HCT116 (cell line): ENCODE measurements at regions not wholly inside any gene's neighbourhood (a gene's known extent, or its start where the extent isn't known, plus 50 kb on each side); places are given as distances from the start of the nearest gene placed in this dataset.

Experiments used
- ATAC-seq: fragments of 200-7000 bp; cut with Tn5 transposase; 2 replicates; pipeline ENCODE4 v1.9.1; 2020; ENCODE audit warnings: mild to moderate bottlenecking, moderate library complexity
- BruUV-seq: library from RNA; stranded (reverse); fragments of 400-500 nt; replicated peaks from 2 replicates; lab custom pipeline; 2021; lab: Mats Ljungman, UMichigan
- CTCF ChIA-PET: fragments of 300-600 bp; sonication (Branson Sonifier 250); formaldehyde crosslinking; loops from one replicate; lab custom pipeline; 2021; ENCODE audit warnings: antibody characterized with exemption; lab: Charles Lee
- POLR2A ChIA-PET: fragments of 300-600, 350-600 bp; sonication (Branson Sonifier 250); formaldehyde crosslinking; loops from one replicate; lab custom pipeline; 2021; ENCODE audit warnings: antibody characterized with exemption; lab: Charles Lee
- RAD21 ChIA-PET, 2 experiments: fragments of 300-600 bp; sonication (Branson Sonifier 250); formaldehyde crosslinking; loops; one replicate each; lab custom pipeline; 2023; ENCODE audit warnings: low total read pairs in 2 of 2; ENCODE audit not compliant: uncharacterized antibody in 2 of 2, unreplicated experiment in 2 of 2, low non-redundant PET in 1 of 2; lab: Charles Lee
- DNase-seq: peaks from one replicate; pipeline ENCODE4 v3.0.0-alpha.2; 2010; ENCODE audit warnings: low read depth, low spot score
- H2AFZ ChIP-seq: fragments of 200-600 bp; shearing (Covaris generic), sonication (generic); 2 replicates; pipeline ENCODE4 v1.6.1; 2017; ENCODE audit warnings: low read depth, mixed run types, mixed read lengths, antibody characterized with exemption, low read length; ENCODE audit not compliant: poor library complexity, severe bottlenecking
- H3K27ac ChIP-seq: 2 replicates; pipeline ENCODE4 v1.5.1; 2012; ENCODE audit warnings: low read depth, low read length
- H3K27me3 ChIP-seq: fragments of 200-600 bp; sonication (generic); 2 replicates; pipeline ENCODE4 v1.6.1; 2016; ENCODE audit warnings: mixed run types, low read length, mixed read lengths; ENCODE audit not compliant: insufficient read depth
- H3K36me3 ChIP-seq, 2 experiments: fragments of 200-500 bp in 1 of 2; fragments of 200-600 bp in 1 of 2; sonication (Bioruptor generic) in 1 of 2; sonication (generic) in 1 of 2; 2 replicates each; pipeline versions ENCODE4 v1.5.1 to v1.6.1; 2014 to 2016; ENCODE audit warnings: low read length in 2 of 2, inconsistent platforms in 1 of 2, mixed read lengths in 1 of 2, mixed run types in 1 of 2; ENCODE audit not compliant: insufficient read depth in 2 of 2, control insufficient read depth in 1 of 2
- H3K4me1 ChIP-seq, 2 experiments: fragments of 200-600 bp in 1 of 2; sonication (generic) in 1 of 2; 2 replicates each; pipeline versions ENCODE4 v1.5.1 to v1.6.1; 2012 to 2017; ENCODE audit warnings: low read length in 2 of 2, inconsistent platforms in 1 of 2, mild to moderate bottlenecking in 1 of 2, mixed read lengths in 1 of 2, mixed run types in 1 of 2, moderate library complexity in 1 of 2; ENCODE audit not compliant: insufficient read depth in 2 of 2, control insufficient read depth in 1 of 2
- H3K4me2 ChIP-seq: fragments of 200-600 bp; sonication (generic); 2 replicates; pipeline ENCODE4 v1.6.1; 2017; ENCODE audit warnings: mixed run types, low read length, mixed read lengths
- H3K4me3 ChIP-seq, 2 experiments: fragments of 200-600 bp in 1 of 2; sonication (generic) in 1 of 2; replicated peaks in 1 of 2; 2 replicates each; pipeline ENCODE4 v1.5.1; 2011 to 2016; ENCODE audit warnings: low read length in 2 of 2, control low read depth in 1 of 2, low read depth in 1 of 2, mild to moderate bottlenecking in 1 of 2, mixed read lengths in 1 of 2, mixed run types in 1 of 2
- H3K79me2 ChIP-seq: fragments of 200-600 bp; sonication (generic); 2 replicates; pipeline ENCODE4 v1.6.1; 2017; ENCODE audit warnings: mild to moderate bottlenecking, mixed run types, low read length, moderate library complexity, mixed read lengths; ENCODE audit not compliant: insufficient read depth
- H3K9ac ChIP-seq: fragments of 200-600 bp; sonication (generic); 2 replicates; pipeline ENCODE4 v1.6.1; 2016; ENCODE audit warnings: low read length, mixed read lengths
- H3K9me2 ChIP-seq: fragments of 200-600 bp; sonication (generic), shearing (Covaris generic); 2 replicates; pipeline ENCODE4 v1.6.1; 2017; ENCODE audit warnings: mixed run types, mild to moderate bottlenecking, moderate library complexity; ENCODE audit not compliant: insufficient read depth
- H3K9me3 ChIP-seq, 2 experiments: fragments of 200-500 bp in 1 of 2; fragments of 200-600 bp in 1 of 2; sonication (Bioruptor generic) in 1 of 2; sonication (generic) in 1 of 2; 2 replicates each; pipeline ENCODE4 v1.6.1; 2014 to 2017; ENCODE audit warnings: low read length in 2 of 2, mixed read lengths in 2 of 2, inconsistent platforms in 1 of 2, low read depth in 1 of 2, mild to moderate bottlenecking in 1 of 2, mixed run types in 1 of 2, moderate library complexity in 1 of 2; ENCODE audit not compliant: control insufficient read depth in 1 of 2, insufficient read depth in 1 of 2
- H4K20me1 ChIP-seq: fragments of 200-600 bp; sonication (generic), shearing (Covaris generic); 2 replicates; pipeline ENCODE4 v1.6.1; 2017; ENCODE audit warnings: mixed run types, mild to moderate bottlenecking, moderate library complexity; ENCODE audit not compliant: insufficient read depth
- CBX3 ChIP-seq: IDR thresholded peaks from 2 replicates; pipeline ENCODE4 v1.6.1; 2012; ENCODE audit warnings: low read depth
- CEBPB ChIP-seq: IDR thresholded peaks from 2 replicates; pipeline ENCODE4 v1.6.1; 2012; ENCODE audit warnings: low read depth
- EGR1 ChIP-seq: IDR thresholded peaks from 2 replicates; pipeline ENCODE4 v1.6.1; 2012; ENCODE audit warnings: low read depth
- EZH2 ChIP-seq: fragments of 200-600 bp; sonication (generic); IDR thresholded peaks from 2 replicates; pipeline ENCODE4 v1.6.1; 2017; ENCODE audit warnings: antibody characterized with exemption, mixed run types
- EZH2phosphoT487 ChIP-seq: fragments of 200-600 bp; IDR thresholded peaks from 2 replicates; pipeline ENCODE4 v1.6.1; 2018; ENCODE audit warnings: antibody characterized with exemption, borderline replicate concordance
- FOSL1 ChIP-seq: IDR thresholded peaks from 2 replicates; pipeline ENCODE4 v1.6.1; 2012; ENCODE audit warnings: low read depth
- JUND ChIP-seq: IDR thresholded peaks from 2 replicates; pipeline ENCODE4 v1.6.1; 2012
- POLR2A ChIP-seq: IDR thresholded peaks from 2 replicates; pipeline ENCODE4 v1.7.0; 2011; ENCODE audit warnings: borderline replicate concordance; ENCODE audit not compliant: insufficient read depth, insufficient read length; ENCODE audit errors: extremely low read depth
- POLR2AphosphoS5 ChIP-seq: IDR thresholded peaks from 2 replicates; pipeline ENCODE4 v1.6.1; 2011; ENCODE audit warnings: mild to moderate bottlenecking, low read depth, low read length, moderate library complexity
- RAD21 ChIP-seq: IDR thresholded peaks from 2 replicates; pipeline ENCODE4 v1.6.1; 2012; ENCODE audit warnings: low read depth, mild to moderate bottlenecking
- SRF ChIP-seq: IDR thresholded peaks from 2 replicates; pipeline ENCODE4 v1.6.1; 2012; ENCODE audit warnings: low read depth
- ZFX ChIP-seq: fragments of 450-650 bp; IDR thresholded peaks from 2 replicates; pipeline ENCODE4 v1.6.1; 2017
- intact Hi-C: fragments of 100-400 bp; cut with micrococcal nuclease; formaldehyde crosslinking; loops from 2 replicates; pipeline ENCODE4 v1.10.0; 2022
- TF ChIP-seq, protein P1 (sequence below): IDR thresholded peaks from 2 replicates; pipeline ENCODE4 v1.6.1; 2011; ENCODE audit warnings: mild to moderate bottlenecking, low read length, moderate library complexity; ENCODE audit not compliant: insufficient replicate concordance; ENCODE audit errors: extremely low read depth
- TF ChIP-seq, protein P2 (sequence below): IDR thresholded peaks from 2 replicates; pipeline ENCODE4 v1.6.1; 2012

- TF ChIP-seq, protein P1, sequence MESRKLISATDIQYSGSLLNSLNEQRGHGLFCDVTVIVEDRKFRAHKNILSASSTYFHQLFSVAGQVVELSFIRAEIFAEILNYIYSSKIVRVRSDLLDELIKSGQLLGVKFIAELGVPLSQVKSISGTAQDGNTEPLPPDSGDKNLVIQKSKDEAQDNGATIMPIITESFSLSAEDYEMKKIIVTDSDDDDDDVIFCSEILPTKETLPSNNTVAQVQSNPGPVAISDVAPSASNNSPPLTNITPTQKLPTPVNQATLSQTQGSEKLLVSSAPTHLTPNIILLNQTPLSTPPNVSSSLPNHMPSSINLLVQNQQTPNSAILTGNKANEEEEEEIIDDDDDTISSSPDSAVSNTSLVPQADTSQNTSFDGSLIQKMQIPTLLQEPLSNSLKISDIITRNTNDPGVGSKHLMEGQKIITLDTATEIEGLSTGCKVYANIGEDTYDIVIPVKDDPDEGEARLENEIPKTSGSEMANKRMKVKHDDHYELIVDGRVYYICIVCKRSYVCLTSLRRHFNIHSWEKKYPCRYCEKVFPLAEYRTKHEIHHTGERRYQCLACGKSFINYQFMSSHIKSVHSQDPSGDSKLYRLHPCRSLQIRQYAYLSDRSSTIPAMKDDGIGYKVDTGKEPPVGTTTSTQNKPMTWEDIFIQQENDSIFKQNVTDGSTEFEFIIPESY = no peak
- TF ChIP-seq EZH2phosphoT487 = no peak
- TF ChIP-seq POLR2A = no peak
- no peak for TF ChIP-seq JUND
- TF ChIP-seq ZFX = no peak
- TF ChIP-seq, protein P2, sequence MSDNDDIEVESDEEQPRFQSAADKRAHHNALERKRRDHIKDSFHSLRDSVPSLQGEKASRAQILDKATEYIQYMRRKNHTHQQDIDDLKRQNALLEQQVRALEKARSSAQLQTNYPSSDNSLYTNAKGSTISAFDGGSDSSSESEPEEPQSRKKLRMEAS = no peak
- TF ChIP-seq POLR2AphosphoS5 = no peak
- no peak for TF ChIP-seq EGR1
- TF ChIP-seq RAD21 = no peak
- no peak for TF ChIP-seq CEBPB
- no peak for TF ChIP-seq FOSL1
Measured at GRCh38 chr18:55912919-55913318, 324.9 kb upstream of the TCF4 start (continued).

DNA sequence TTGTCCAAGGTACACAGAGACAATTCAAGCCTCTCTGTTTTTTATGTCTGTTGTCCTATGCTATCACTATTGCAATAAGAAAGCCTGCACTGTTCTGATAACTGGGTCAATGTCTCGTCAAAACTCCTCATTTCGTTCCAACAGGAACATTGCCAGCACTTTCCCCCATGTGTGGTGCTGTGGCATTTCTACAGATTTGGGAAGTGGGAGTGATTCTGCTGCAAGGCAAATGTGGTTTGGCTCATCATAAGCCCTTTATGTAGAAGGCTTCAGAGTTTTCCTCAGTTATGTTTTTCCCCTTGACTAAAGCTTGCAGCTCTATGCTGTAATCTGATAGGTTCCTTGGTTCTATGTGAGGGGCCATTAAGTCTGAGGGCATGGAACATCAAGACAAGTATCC is 324.1 kb upstream of the TCF4 start:
- no peak overlapping the region for H3K9ac ChIP-seq
- POLR2A ChIA-PET = no interaction called here
- no peak overlapping the region for H3K4me3 ChIP-seq
- no peak for TF ChIP-seq CBX3
- no peak for TF ChIP-seq SRF
- no peak for TF ChIP-seq EZH2
- TF ChIP-seq, all 23 proteins: peak for 0
- Histone ChIP-seq H3K9me3 (peaks cover 10 to 22% of the 10 kb centered on the region in 2 experiments; a peak in 3 of 4 replicates), H3K4me1 (no peaks in the 10 kb centered on the region), H2AFZ (no peak overlapping the region), H3K79me2 (no peaks in the 10 kb centered on the region), H3K9me2 (no peaks in the 10 kb centered on the region), H4K20me1 (no peaks in the 10 kb centered on the region), H3K27me3 (no peaks in the 10 kb centered on the region), H3K27ac (no peak overlapping the region), H3K36me3 (no peaks in the 10 kb centered on the region), H3K4me2 (no peak overlapping the region)
- RAD21 ChIA-PET = no interaction called here
- DNase-seq = no peak
- no peak for ATAC-seq
- no TSS peak for BruUV-seq
- intact Hi-C loops = no loop called here
- CTCF ChIA-PET = no interaction called here
